ENCODE measurements at regions not wholly inside any gene's neighbourhood (a gene's known extent, or its start where the extent isn't known, plus 50 kb on each side); places are given as distances from the start of the nearest gene placed in this dataset.

DNA sequence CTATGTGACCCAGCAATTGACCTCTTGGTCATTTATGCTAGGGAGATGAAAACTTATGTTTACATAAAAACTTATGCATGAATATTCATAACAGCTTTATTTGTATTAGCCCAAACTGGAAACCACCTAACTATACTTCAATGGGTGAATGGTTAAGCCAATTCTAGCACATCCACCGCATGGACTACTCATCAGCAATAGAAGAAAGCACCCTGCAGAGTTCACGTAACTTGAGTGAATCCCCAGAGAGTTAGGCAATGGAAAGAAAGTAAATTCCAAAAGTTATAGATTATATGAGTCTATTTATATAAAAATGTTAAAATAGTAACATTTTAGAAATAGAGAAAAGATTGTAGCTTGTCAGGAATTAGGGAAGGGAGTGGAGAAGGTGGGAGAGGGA is 60.2 kb upstream of the NRG3 start:
- 16% methylated on average over 2 of the region's 2 CpGs for WGBS (ENCODE audit: insufficient coverage, insufficient replicate concordance, low lambda C conversion rate, missing lambda C conversion rate)
- Histone ChIP-seq H3K4me1 (ENCODE audit: control insufficient read depth, insufficient read depth, low read length) (no peaks in the 10 kb centered on the region), H3K79me2 (ENCODE audit: control insufficient read depth, insufficient read depth, low read length) (no peaks in the 10 kb centered on the region), H2AFZ (ENCODE audit: control insufficient read depth, low read depth, low read length) (no peak overlapping the region), H3K36me3 (ENCODE audit: control insufficient read depth in 2 of 2, insufficient read depth in 2 of 2, low read length in 1 of 2) (no peaks in the 10 kb centered on the region), H3K27me3 (replicated peaks in 1 of 2; ENCODE audit: control insufficient read depth in 2 of 2, insufficient read depth in 2 of 2, low read length in 1 of 2) (no peaks in the 10 kb centered on the region), H3K4me3 (no peak overlapping the region), H3K9me3 (replicated peaks; ENCODE audit: control insufficient read depth, insufficient read depth, low read length) (no peaks in the 10 kb centered on the region), H3K9ac (ENCODE audit: control insufficient read depth, insufficient read depth, low read length) (no peak overlapping the region), H3K4me2 (ENCODE audit: control insufficient read depth, insufficient read depth) (no peak overlapping the region), H3K27ac (ENCODE audit: control insufficient read depth, insufficient read depth) (no peak overlapping the region), H4K20me1 (ENCODE audit: control insufficient read depth, insufficient read depth) (no peaks in the 10 kb centered on the region)
- no TSS peak for BruUV-seq (replicated peaks)
- ChIA-PET POLR2A (no interaction called here), CTCF (no interaction called here), RAD21 (ENCODE audit: unreplicated experiment) (no interaction called here), SMC1A (ENCODE audit: uncharacterized antibody, unreplicated experiment) (interaction anchor here (0.6 kb wide), 1 partner anchor 354 kb away, joined by 3 read pairs; no protein-coding TSS in a partner anchor)
- no peak for DNase-seq (ENCODE audit: low read depth, low spot score)
- in situ Hi-C loops (cut with MboI) (no loop called here), intact Hi-C loops (cut with micrococcal nuclease; ENCODE audit: unreplicated experiment) (no loop called here)
- no peak for FAIRE-seq
- peak; percentile 53 for ATAC-seq
- TF ChIP-seq, protein P1, sequence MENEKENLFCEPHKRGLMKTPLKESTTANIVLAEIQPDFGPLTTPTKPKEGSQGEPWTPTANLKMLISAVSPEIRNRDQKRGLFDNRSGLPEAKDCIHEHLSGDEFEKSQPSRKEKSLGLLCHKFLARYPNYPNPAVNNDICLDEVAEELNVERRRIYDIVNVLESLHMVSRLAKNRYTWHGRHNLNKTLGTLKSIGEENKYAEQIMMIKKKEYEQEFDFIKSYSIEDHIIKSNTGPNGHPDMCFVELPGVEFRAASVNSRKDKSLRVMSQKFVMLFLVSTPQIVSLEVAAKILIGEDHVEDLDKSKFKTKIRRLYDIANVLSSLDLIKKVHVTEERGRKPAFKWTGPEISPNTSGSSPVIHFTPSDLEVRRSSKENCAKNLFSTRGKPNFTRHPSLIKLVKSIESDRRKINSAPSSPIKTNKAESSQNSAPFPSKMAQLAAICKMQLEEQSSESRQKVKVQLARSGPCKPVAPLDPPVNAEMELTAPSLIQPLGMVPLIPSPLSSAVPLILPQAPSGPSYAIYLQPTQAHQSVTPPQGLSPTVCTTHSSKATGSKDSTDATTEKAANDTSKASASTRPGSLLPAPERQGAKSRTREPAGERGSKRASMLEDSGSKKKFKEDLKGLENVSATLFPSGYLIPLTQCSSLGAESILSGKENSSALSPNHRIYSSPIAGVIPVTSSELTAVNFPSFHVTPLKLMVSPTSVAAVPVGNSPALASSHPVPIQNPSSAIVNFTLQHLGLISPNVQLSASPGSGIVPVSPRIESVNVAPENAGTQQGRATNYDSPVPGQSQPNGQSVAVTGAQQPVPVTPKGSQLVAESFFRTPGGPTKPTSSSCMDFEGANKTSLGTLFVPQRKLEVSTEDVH (IDR thresholded peaks at IDR 0.05; ENCODE audit: low read depth, partially characterized antibody): no peak
- peak; percentile 60 for TF ChIP-seq MEF2B (IDR thresholded peaks at IDR 0.05; ENCODE audit: partially characterized antibody, poor library complexity, severe bottlenecking)
- TF ChIP-seq MEF2A (IDR thresholded peaks at IDR 0.05; ENCODE audit: insufficient read depth, low read depth, low read length): no peak
- no peak for TF ChIP-seq ELK1 (IDR thresholded peaks at IDR 0.05; ENCODE audit: low read depth, low read length)
- TF ChIP-seq NBN (IDR thresholded peaks at IDR 0.05): no peak
